ENCODE measurements at regions not wholly inside any gene's neighbourhood (a gene's known extent, or its start where the extent isn't known, plus 50 kb on each side); places are given as distances from the start of the nearest gene placed in this dataset.

GRCh38 chr6:8181951-8182845 is 79.8 kb upstream of the EEF1E1 start:
- peak overlapping the region in 1 of 2 donors; percentile 74 for H3K27ac ChIP-seq
- no peak for TF ChIP-seq CTCF (IDR thresholded peaks at IDR 0.05)
- H3K4me3 ChIP-seq: no peak overlapping the region
- no peak for DNase-seq (ENCODE audit: low spot score)

GRCh38 chr6:8181160-8181881 is 79.0 kb upstream of the EEF1E1 start:
- Histone ChIP-seq H3K27ac (peak overlapping the region in 1 of 2 donors; percentile 74), H3K4me3 (no peak overlapping the region)
- no peak for TF ChIP-seq CTCF (IDR thresholded peaks at IDR 0.05)
- DNase-seq (ENCODE audit: low spot score): no peak

GRCh38 chr6:8180327-8181159 is 78.2 kb upstream of the EEF1E1 start:
- Histone ChIP-seq H3K27ac (peak overlapping the region in 1 of 2 donors; percentile 74), H3K4me3 (peak overlapping the region; percentile 10)
- no peak for DNase-seq (ENCODE audit: low spot score)
- no peak for TF ChIP-seq CTCF (IDR thresholded peaks at IDR 0.05)

- H3K27ac ChIP-seq: no peak overlapping the region
- H3K4me3 ChIP-seq: no peak overlapping the region
- DNase-seq (ENCODE audit: low spot score): no peak
- TF ChIP-seq CTCF (IDR thresholded peaks at IDR 0.05): no peak
Observed at GRCh38 chr6:8177721-8178120, 75.4 kb upstream of the EEF1E1 start.

GRCh38 chr6:8175046-8175777 is 72.9 kb upstream of the EEF1E1 start:
- TF ChIP-seq CTCF (IDR thresholded peaks at IDR 0.05): no peak
- Histone ChIP-seq H3K27ac (no peak overlapping the region), H3K4me3 (no peak overlapping the region)
- no peak for DNase-seq (ENCODE audit: low spot score)

- Histone ChIP-seq H3K4me3 (no peak overlapping the region), H3K27ac (no peak overlapping the region)
- no peak for DNase-seq (ENCODE audit: low spot score)
- TF ChIP-seq CTCF (IDR thresholded peaks at IDR 0.05): no peak
Observed at GRCh38 chr6:8174571-8174970, 72.2 kb upstream of the EEF1E1 start.
